ENCODE measurements at regions not wholly inside any gene's neighbourhood (a gene's known extent, or its start where the extent isn't known, plus 50 kb on each side); places are given as distances from the start of the nearest gene placed in this dataset.

DNA sequence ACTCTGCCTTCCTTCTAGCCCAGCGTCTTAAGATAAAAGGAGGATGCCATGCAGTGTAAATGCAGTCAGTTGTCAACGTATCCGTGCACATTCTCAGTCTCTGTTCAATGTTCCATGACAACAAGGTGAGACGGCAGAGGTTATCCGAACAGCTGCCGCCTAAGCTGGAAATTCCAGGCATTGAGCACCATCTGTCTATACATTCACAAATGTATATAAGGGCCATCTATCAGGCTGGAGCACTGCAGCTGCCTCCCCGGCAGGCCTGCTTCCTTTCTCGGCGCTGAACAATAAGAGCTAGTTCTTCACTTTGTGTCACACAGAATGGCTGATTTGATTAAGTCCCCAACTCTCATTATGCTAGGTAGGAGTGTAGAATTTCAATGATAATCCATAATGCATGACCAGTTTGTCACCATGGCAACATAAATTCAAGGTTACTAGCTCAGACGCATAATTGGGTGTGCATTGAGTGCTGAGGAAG is 282.2 kb upstream of the SOX11 start:
- TF ChIP-seq, protein P1, sequence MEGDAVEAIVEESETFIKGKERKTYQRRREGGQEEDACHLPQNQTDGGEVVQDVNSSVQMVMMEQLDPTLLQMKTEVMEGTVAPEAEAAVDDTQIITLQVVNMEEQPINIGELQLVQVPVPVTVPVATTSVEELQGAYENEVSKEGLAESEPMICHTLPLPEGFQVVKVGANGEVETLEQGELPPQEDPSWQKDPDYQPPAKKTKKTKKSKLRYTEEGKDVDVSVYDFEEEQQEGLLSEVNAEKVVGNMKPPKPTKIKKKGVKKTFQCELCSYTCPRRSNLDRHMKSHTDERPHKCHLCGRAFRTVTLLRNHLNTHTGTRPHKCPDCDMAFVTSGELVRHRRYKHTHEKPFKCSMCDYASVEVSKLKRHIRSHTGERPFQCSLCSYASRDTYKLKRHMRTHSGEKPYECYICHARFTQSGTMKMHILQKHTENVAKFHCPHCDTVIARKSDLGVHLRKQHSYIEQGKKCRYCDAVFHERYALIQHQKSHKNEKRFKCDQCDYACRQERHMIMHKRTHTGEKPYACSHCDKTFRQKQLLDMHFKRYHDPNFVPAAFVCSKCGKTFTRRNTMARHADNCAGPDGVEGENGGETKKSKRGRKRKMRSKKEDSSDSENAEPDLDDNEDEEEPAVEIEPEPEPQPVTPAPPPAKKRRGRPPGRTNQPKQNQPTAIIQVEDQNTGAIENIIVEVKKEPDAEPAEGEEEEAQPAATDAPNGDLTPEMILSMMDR (IDR thresholded peaks at IDR 0.05; ENCODE audit: low read depth, low read length), result no peak
- Histone ChIP-seq H3K4me3 (ENCODE audit: low read depth, low read length) (peak overlapping the region; percentile 28), H3K36me3 (no peaks in the 10 kb centered on the region), H3K27me3 (ENCODE audit: insufficient read depth, low read depth, severe bottlenecking) (no peaks in the 10 kb centered on the region), H3K27ac (peak overlapping the region; percentile 78), H3K9me3 (ENCODE audit: severe bottlenecking) (no peaks in the 10 kb centered on the region)
- DNase-seq, result peak; percentile 93

DNA sequence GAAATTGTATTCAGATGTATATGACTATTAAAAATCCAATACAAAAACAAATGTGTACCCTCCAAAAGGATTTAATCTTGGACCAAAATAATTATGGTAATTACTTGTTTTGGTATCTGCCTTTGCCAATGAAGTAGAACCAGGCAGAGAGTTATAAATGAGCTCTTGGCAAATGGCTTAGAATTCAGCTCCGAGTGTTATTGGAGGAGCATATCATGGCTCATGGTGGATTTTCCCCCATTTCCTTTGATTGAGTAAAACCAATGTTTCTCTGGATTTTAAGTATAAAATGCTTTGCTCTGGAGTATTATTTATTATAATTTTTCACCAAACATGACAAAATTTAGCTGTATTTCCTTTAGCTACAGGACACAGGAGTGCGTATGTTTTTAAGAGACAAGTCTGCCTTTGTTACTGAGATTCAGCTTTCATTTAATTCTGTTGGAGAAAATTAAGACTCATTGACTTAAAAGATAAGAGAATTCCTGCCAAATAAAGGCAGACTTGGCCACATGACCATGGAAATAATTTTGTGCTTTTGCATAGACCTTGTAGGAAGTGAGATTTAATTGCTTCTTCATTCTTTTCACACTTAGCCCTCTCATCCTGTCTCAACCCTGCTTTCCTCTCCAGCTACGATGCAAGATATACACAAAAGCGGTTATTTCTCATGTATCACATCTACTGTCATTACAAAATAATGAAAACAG is 281.0 kb upstream of the SOX11 start:
- no peaks in the 10 kb centered on the region for H3K27me3 ChIP-seq (ENCODE audit: insufficient read depth, low read depth, severe bottlenecking)
- no peak overlapping the region for H3K4me3 ChIP-seq (ENCODE audit: low read depth, low read length)
- H3K9me3 ChIP-seq (ENCODE audit: severe bottlenecking), result no peaks in the 10 kb centered on the region
- peak overlapping the region; percentile 23 for H3K27ac ChIP-seq
- no peaks in the 10 kb centered on the region for H3K36me3 ChIP-seq
- DNase-seq, result no peak
- TF ChIP-seq, protein P1 (IDR thresholded peaks at IDR 0.05; ENCODE audit: low read depth, low read length), result no peak

DNA sequence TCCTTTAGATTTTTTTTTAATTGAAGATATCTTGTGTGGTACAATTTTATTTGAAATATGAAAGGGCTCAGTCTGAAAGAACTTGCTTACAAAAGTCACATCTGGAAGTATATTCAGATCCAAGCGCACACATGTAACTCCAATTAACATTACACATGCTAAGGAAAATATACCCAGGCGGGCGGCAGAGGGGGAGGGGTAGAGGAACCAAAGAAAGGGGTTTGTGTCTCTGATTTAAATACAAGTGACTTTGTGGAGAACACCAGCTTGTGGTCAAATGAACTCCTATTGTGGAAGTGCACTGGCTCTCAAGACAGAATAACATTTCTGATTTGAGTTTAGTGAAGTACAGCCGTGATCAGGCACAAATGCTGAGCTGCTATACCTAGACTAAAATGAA is 280.2 kb upstream of the SOX11 start:
- Histone ChIP-seq H3K9me3 (ENCODE audit: severe bottlenecking) (no peaks in the 10 kb centered on the region), H3K36me3 (no peaks in the 10 kb centered on the region), H3K4me3 (ENCODE audit: low read depth, low read length) (no peak overlapping the region), H3K27ac (no peak overlapping the region; the same call in 1 of the 2 replicates), H3K27me3 (ENCODE audit: insufficient read depth, low read depth, severe bottlenecking) (no peaks in the 10 kb centered on the region)
- no peak for DNase-seq
- TF ChIP-seq, protein P1 (IDR thresholded peaks at IDR 0.05; ENCODE audit: low read depth, low read length), result no peak

DNA sequence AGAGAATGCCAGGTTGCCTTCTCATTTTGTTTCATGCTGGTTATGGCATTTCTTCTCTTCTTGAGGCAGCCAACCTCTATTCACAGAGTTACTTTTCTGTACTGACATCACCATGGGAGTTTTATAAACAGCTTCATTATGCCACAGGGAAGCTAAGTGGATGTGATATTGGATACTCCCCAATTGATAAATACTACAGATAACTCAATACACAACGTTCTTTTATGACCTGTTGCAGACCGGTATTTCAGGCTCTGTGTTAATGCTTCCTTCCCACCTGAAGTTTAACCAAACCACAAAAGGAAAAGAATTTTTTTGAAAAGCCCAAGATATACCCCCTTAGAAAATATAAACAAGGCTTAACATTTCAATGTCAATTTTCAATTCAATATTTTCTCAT is 258.3 kb upstream of the SOX11 start:
- Histone ChIP-seq H3K36me3 (no peaks in the 10 kb centered on the region), H3K27me3 (ENCODE audit: insufficient read depth, low read depth, severe bottlenecking) (no peaks in the 10 kb centered on the region), H3K9me3 (ENCODE audit: severe bottlenecking) (no peaks in the 10 kb centered on the region), H3K4me3 (ENCODE audit: low read depth, low read length) (no peak overlapping the region), H3K27ac (no peak overlapping the region)
- DNase-seq, result no peak
- TF ChIP-seq, protein P1 (IDR thresholded peaks at IDR 0.05; ENCODE audit: low read depth, low read length), result no peak

DNA sequence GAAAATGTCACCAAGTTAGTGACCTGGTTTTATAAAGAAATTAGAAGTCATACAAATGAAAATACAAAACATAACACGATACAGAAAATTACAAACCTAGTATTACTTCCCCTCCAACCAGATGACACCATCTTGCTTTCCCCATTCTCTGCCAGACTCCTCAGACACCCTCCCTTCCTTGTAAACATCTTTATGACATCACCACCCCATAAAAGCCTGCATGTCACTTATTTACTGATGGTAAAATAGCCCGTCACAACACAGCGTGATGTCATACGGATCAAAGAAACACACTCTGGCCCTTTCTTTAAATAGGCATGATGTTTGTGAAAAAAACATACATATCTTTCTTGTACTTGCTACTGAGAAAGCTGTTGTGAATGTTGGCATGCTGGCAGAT is 254.8 kb upstream of the SOX11 start:
- H3K4me3 ChIP-seq (ENCODE audit: low read depth, low read length), result no peak overlapping the region
- TF ChIP-seq, protein P1 (IDR thresholded peaks at IDR 0.05; ENCODE audit: low read depth, low read length), result no peak
- no peak for DNase-seq
- no peaks in the 10 kb centered on the region for H3K36me3 ChIP-seq
- no peaks in the 10 kb centered on the region for H3K27me3 ChIP-seq (ENCODE audit: insufficient read depth, low read depth, severe bottlenecking)
- no peak overlapping the region for H3K27ac ChIP-seq
- no peaks in the 10 kb centered on the region for H3K9me3 ChIP-seq (ENCODE audit: severe bottlenecking)

- H3K27me3 ChIP-seq (ENCODE audit: insufficient read depth, low read depth, severe bottlenecking), result no peaks in the 10 kb centered on the region
- TF ChIP-seq, protein P1 (IDR thresholded peaks at IDR 0.05; ENCODE audit: low read depth, low read length), result no peak
- no peaks in the 10 kb centered on the region for H3K36me3 ChIP-seq
- no peak overlapping the region for H3K27ac ChIP-seq
- no peak overlapping the region for H3K4me3 ChIP-seq (ENCODE audit: low read depth, low read length)
- no peak for DNase-seq
- no peaks in the 10 kb centered on the region for H3K9me3 ChIP-seq (ENCODE audit: severe bottlenecking)
These were observed 252.0 kb upstream of the SOX11 start for GRCh38 chr2:5440174-5440573.

Data from WERI-Rb-1 (cell line).